Superior temporal gyrus (tissue), 1 donor: ENCODE measurements at regions not wholly inside any gene's neighbourhood (a gene's known extent, or its start where the extent isn't known, plus 50 kb on each side); places are given as distances from the start of the nearest gene placed in this dataset.
A peak's percentile ranks its signal among the peaks of the same experiment; 100 is the strongest.

ENCODE experiments used
- DNase-seq: peaks from one replicate; pipeline ENCODE4 v3.0.0-alpha.2; 2016; ENCODE audit errors: extremely low spot score

DNA sequence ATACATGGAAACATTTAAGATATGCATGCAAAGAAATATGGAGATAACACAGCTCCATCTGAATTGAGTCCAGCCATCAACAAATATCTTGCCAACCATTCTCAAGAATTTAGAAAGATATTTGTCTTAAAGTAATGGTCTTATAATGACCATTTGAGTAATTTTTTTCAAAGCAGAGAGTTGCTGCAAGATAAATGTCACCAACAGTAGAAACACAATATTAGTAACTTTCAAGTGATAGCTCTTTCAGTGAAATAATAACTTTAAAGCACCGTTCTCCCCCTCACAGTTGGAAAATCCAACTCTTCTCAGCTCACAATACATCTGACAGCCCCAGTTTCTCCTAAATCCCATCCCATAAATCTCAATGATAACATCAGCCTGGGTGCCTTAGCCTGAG, 481.0 kb upstream of the ADAMTS5 start:
- no peak for DNase-seq

GRCh38 chr21:27429710-27430341, 462.9 kb upstream of the ADAMTS5 start:
- DNase-seq = no peak

DNA sequence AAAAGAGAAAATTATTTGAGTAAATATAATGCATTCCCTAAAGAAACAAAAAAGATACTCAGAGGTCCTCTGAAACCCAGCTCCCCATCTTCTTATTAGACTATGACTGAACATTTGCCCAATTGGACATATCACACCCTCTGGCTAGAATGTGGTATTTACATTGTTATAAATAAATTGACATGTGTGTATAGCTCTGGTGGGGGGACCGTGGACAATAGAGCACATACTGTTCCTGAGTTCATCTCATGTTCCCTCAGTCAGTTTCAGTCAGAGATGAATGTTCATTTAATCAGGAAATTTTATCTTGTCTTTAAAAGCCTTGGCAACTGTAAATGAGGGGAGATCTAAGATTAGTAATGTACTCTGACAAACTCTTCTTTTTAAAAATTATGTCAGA, 459.3 kb upstream of the ADAMTS5 start:
- DNase-seq = no peak

DNA sequence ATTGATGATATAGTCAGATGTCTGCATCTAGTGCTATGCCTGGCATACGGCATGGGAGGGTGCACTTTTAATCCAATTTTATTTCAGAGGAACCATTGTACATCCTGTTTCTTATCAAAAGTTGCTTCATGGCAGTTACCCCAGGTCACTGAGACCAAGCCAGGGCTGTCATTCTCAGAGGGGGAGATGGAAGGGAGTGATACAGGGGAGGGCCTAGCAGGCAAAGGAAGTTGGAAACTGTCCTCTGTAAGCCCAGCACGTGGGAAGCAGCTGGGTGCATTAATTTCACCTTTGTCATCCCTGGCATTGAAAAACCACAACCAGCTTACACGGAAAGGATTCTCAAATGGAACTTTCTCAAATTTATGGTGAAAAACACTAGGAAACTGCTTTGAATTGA, 458.7 kb upstream of the ADAMTS5 start:
- no peak for DNase-seq

GRCh38 chr21:27425172-27425571, 458.3 kb upstream of the ADAMTS5 start:
- no peak for DNase-seq

DNA sequence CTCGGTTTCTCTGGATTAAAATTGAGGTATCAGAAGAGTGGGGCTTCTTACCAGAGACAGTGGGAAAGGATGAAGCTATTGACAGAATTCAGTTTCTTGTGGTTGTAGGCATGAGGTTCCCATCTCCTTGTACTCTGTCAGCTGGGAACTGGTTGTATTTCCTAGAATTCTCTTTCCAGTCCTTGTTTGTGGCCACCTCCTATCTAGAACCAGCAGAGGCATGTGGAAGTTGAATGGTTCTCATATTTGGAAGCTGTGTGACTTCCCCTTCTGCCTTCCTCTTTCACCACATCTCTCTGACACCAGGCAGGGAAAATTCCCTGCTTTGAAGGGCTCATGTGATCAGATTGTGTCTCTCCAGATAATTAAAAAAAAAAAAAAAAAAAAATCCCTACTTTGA, 457.7 kb upstream of the ADAMTS5 start:
- no peak for DNase-seq

GRCh38 chr21:27423906-27424595, 457.2 kb upstream of the ADAMTS5 start:
- DNase-seq = no peak

DNA sequence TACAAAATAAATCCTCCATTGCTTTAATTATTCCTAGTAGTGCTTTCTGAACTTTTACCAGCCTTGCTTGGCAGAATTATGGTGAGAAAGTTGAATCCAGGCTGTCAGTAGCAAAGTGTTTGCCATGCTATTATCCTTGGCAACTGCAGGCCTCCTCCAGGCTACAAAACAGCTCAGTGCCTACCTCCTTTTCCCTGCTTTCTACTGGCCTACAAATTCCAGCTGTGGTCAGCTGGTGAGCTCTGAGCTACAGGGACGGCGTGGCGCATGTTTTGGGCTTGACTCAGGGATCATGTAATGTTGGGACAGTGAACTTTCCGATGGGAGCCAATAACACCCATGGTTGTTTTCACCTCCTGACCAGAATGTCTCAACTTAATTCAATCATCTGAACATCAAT, 456.1 kb upstream of the ADAMTS5 start:
- no peak for DNase-seq

GRCh38 chr21:27422435-27422834, 455.5 kb upstream of the ADAMTS5 start:
- no peak for DNase-seq

- no peak for DNase-seq
These were observed 454.8 kb upstream of the ADAMTS5 start for GRCh38 chr21:27421654-27422053.

- no peak for DNase-seq
These were observed 452.3 kb upstream of the ADAMTS5 start for GRCh38 chr21:27419153-27419552.

GRCh38 chr21:27418346-27418745, 451.5 kb upstream of the ADAMTS5 start:
- DNase-seq = no peak

DNA sequence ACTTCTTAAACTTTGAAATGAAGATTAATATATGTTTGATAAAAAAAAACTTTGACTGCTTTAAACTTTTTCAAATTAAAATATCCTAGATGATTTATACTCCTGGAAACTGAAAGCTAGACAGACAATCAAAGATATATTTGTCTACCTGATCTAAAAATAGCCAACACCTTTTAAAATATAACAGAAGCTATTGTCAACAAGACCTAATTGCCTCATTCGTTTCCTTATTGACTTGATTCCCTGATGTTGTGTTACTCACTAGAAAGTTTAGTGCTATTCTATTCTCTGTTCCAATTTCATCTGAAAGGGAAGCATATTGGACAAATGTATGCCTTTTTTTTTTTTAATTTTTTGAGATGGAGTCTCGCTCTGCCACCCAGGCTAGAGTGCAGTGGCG, 445.6 kb upstream of the ADAMTS5 start:
- DNase-seq = no peak

- no peak for DNase-seq
These were observed 441.9 kb upstream of the ADAMTS5 start for GRCh38 chr21:27408826-27409225.

- peak; percentile 56 for DNase-seq
These were observed 440.4 kb upstream of the ADAMTS5 start for GRCh38 chr21:27407271-27407670.

DNA sequence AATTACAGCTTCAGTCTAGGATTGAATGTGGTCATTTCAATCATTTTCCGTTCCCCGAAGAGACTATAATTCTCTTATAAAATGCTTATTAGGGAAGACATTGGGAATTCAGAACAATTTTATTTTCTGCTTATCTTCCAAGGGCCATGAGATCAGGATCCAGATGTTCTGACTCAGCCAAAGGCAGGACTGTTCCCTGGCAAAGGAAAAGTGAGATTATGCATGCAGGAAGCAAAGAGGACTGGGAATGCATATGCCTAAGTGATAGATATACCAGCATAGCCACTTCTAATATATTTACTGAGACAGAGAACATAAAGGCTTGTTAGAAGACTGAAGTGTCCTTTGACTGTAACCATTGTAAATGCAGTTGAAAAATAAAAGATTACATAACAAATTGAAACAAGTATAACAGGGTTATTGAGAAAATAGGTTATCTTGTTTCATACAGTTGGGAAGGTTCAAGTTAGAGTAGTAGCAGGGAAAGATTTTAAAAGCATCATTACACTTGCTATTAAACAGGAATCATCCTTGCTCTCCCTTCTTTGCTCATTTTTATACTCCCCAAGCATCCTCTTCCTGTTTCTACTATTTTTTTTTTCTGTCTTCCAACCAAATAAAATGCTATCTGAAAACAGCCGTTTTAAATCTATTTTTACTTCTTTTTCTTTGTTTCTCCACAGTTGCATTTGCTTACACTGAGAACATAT, 439.6 kb upstream of the ADAMTS5 start:
- DNase-seq = peak; percentile 22

DNA sequence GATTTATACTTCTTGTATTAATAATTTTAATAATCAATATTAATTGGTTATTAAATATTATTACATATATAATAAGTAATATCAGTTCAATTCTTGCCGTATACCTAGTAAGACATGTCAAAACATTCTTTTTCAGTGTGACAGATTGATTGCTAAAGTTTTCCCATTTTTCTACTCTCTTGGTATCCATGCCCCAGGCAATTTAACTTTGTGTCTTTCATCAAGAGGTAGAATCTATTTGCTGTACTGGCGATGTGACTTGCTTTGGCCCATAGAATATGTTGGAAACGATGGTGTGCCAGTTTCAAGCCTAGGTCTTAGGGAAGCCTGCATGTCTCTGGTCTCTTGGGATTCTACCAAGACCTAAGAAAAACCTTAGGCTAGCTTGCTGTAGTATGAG, 436.1 kb upstream of the ADAMTS5 start:
- no peak for DNase-seq

DNA sequence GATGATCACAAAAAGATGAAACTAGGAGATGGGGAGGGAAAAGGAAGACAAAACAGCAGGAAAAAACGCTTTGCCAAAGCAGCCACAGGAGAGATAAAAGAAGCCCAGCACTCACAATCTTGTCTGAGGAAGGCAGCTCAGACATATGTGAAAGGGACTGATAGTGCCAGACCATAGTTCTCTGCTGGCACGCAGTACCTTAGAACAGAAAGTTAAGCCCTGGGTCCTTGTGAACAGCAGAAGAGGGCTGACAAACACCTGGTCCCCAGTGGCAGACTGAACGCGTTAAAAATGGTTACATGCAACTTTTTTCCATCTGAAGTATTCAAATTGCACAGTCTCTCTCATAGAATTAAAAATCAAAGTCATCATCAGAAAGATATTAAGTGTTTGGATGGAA, 433.2 kb upstream of the ADAMTS5 start:
- DNase-seq = no peak

GRCh38 chr21:27397578-27397977, 430.7 kb upstream of the ADAMTS5 start:
- no peak for DNase-seq

GRCh38 chr21:27393726-27394125, 426.8 kb upstream of the ADAMTS5 start:
- no peak for DNase-seq

DNA sequence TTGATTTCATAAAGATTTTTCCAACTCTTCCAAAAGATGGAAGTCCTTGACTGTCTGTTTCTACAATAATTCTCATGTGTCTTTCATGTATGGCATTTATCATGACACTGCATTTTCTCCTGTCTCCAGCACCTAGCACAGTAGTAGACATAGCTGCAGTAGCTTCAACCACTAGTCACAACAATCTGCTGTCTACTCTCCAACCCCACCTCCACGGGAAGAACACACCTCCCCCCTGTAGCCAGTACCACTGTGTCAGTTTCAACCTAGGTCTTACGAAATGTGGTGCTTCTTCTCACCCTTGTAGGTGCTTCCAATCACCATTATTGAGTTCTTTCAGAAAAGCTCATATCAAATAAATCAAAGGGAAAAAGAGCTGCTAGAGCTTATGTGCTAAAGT, 425.1 kb upstream of the ADAMTS5 start:
- DNase-seq = no peak

GRCh38 chr21:27390384-27390783, 423.5 kb upstream of the ADAMTS5 start:
- no peak for DNase-seq

DNA sequence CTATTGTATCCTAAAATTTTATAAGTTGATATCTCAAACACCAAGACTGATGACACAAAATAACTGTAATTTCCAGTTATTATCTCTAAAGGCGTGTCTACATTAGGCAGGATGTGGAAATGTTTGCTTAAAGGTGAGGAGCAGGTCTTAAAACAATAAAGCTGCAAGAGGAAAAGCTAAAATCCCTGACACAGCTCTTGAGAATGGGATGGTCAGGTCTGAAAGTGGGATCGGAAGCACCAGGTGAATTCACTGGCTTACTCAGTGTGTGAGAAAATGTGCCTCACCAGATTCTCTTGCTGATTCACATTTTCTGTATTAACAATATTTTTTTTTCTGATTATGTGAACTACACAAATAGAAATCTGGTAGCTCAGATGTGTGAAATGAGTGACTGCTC, 421.9 kb upstream of the ADAMTS5 start:
- no peak for DNase-seq
